ENCODE measurements at regions not wholly inside any gene's neighbourhood (a gene's known extent, or its start where the extent isn't known, plus 50 kb on each side); places are given as distances from the start of the nearest gene placed in this dataset.

DNA sequence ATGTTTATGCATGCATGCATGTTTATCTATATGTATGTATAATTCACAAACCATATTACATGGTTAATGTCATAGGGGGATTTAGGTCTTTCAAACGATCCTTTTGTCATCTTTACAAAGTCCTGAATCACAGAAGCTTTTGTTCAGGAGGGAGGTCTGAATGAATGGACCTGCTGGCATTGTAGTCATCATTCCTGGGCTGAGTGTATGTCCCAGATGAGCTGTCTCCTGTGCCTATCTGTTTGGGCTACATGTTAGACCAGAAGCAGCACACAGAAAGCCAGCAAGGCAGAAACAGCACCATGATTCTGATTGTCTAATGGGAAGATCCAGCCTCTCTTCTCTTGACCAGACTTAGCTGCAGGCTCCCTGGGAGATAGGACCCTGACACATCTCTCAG, 69.5 kb downstream of the ADM start:
- POLR2A ChIA-PET: no interaction called here
- CTCF ChIA-PET: no interaction called here

GRCh38 chr11:10375280-10375971, 70.6 kb downstream of the ADM start:
- H3K9me3 ChIP-seq (ENCODE audit: control insufficient read depth, insufficient read depth, low read depth, low read length): no peaks in the 10 kb centered on the region
- H3K27ac ChIP-seq (ENCODE audit: low read length): no peak overlapping the region
- DNase-seq (ENCODE audit: low read depth, low spot score): no peak
- no peak for TF ChIP-seq TCF7L2 (IDR thresholded peaks at IDR 0.05; ENCODE audit: low read depth, low read length)
- TF ChIP-seq REST (IDR thresholded peaks at IDR 0.05; ENCODE audit: insufficient read depth in 1 of 2, low read depth in 2 of 2, low read length in 1 of 2): no peak
- TF ChIP-seq SIN3A (IDR thresholded peaks at IDR 0.05; ENCODE audit: borderline replicate concordance, insufficient read depth, low read depth, low read length): no peak
- no peak for TF ChIP-seq CTCF (IDR thresholded peaks at IDR 0.05)
- no peak for TF ChIP-seq POLR2AphosphoS5 (IDR thresholded peaks at IDR 0.05; ENCODE audit: low read depth, low read length)
- CTCF ChIA-PET: interaction anchor here (1.2 kb wide), 1 partner anchor 9 kb away, joined by 3 read pairs; no protein-coding TSS in a partner anchor
- no peak overlapping the region for H3K4me3 ChIP-seq (ENCODE audit: low read depth in 2 of 2, low read length in 2 of 2)
- intact Hi-C loops (cut with micrococcal nuclease; ENCODE audit: unreplicated experiment): no loop called here
- POLR2A ChIA-PET: no interaction called here
- no peaks in the 10 kb centered on the region for H3K36me3 ChIP-seq (ENCODE audit: control insufficient read depth, insufficient read depth, low read length)
- ATAC-seq: peak; percentile 9; the same call in 1 of the 2 replicates
- no peaks in the 10 kb centered on the region for H3K4me1 ChIP-seq (ENCODE audit: control insufficient read depth, insufficient read depth, low read length)
- in situ Hi-C loops (cut with HindIII; ENCODE audit: low pct_unique_long_range_greater_than_20kb, low sequenced_read_pairs): no loop called here
- no TSS peak for BruUV-seq (replicated peaks)
- no peaks in the 10 kb centered on the region for H3K27me3 ChIP-seq (ENCODE audit: control insufficient read depth, insufficient read depth, low read length)

More for the DNA sequence above, 69.5 kb downstream of the ADM start:
- Histone ChIP-seq H3K27ac (ENCODE audit: low read length) (no peak overlapping the region), H3K9me3 (ENCODE audit: control insufficient read depth, insufficient read depth, low read depth, low read length) (no peaks in the 10 kb centered on the region), H3K27me3 (ENCODE audit: control insufficient read depth, insufficient read depth, low read length) (no peaks in the 10 kb centered on the region), H3K4me1 (ENCODE audit: control insufficient read depth, insufficient read depth, low read length) (no peaks in the 10 kb centered on the region), H3K36me3 (ENCODE audit: control insufficient read depth, insufficient read depth, low read length) (no peaks in the 10 kb centered on the region), H3K4me3 (ENCODE audit: low read depth in 2 of 2, low read length in 2 of 2) (no peak overlapping the region)
- TF ChIP-seq TCF7L2 (IDR thresholded peaks at IDR 0.05; ENCODE audit: low read depth, low read length) (no peak), REST (IDR thresholded peaks at IDR 0.05; ENCODE audit: insufficient read depth in 1 of 2, low read depth in 2 of 2, low read length in 1 of 2) (no peak), SIN3A (IDR thresholded peaks at IDR 0.05; ENCODE audit: borderline replicate concordance, insufficient read depth, low read depth, low read length) (no peak), CTCF (IDR thresholded peaks at IDR 0.05) (no peak), POLR2AphosphoS5 (IDR thresholded peaks at IDR 0.05; ENCODE audit: low read depth, low read length) (no peak)
- intact Hi-C loops (cut with micrococcal nuclease; ENCODE audit: unreplicated experiment): no loop called here
- in situ Hi-C loops (cut with HindIII; ENCODE audit: low pct_unique_long_range_greater_than_20kb, low sequenced_read_pairs): no loop called here
- DNase-seq (ENCODE audit: low read depth, low spot score): no peak
- no TSS peak for BruUV-seq (replicated peaks)
- no peak for ATAC-seq
